ENCODE measurements at regions not wholly inside any gene's neighbourhood (a gene's known extent, or its start where the extent isn't known, plus 50 kb on each side); places are given as distances from the start of the nearest gene placed in this dataset.

DNA sequence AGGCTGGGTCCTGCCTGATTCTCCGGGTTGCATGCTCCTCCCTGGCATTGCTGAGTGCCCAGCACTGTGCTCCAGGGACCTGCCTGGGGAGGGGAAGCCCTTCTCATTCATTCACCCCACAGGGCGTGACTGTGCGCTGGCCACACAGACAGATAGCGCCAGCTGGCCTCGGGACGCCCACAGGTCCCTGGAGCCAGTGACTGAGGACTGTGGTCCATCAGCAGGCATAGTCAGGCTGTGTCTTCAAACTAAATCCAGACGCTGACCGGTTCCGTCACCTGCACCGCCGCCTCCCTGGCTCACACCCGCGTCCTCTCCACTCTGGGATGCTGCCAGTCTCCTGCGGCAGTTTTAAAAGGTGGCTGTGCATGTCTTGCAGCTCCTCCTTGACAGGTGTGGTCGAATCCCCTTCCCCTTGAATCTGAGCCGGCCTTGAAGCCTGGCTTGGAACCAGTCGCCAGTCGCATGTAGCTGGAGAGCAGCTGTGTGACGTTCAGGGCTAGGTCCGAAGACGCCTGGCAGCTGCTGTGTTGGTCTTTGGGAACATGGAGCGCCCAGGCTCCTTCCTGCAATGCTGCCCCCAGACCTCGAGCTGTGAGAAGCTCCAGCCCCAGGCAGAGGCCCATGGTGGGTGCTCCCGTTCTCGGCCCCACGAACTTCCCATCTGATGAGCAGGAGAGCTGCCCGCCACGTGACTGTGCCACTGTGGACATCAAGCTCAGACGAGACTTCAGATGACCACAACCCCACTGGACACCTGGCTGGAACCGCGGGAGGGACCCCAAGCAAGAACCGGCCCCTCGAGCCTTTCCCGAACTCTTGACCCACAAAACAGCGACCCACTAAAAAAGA, 94.1 kb downstream of the ADRA2C start:
- no peak for DNase-seq (ENCODE audit: low read depth)
- no peak overlapping the region for H3K4me3 ChIP-seq (replicated peaks; ENCODE audit: low read depth, low read length)
- TF ChIP-seq, protein P1, sequence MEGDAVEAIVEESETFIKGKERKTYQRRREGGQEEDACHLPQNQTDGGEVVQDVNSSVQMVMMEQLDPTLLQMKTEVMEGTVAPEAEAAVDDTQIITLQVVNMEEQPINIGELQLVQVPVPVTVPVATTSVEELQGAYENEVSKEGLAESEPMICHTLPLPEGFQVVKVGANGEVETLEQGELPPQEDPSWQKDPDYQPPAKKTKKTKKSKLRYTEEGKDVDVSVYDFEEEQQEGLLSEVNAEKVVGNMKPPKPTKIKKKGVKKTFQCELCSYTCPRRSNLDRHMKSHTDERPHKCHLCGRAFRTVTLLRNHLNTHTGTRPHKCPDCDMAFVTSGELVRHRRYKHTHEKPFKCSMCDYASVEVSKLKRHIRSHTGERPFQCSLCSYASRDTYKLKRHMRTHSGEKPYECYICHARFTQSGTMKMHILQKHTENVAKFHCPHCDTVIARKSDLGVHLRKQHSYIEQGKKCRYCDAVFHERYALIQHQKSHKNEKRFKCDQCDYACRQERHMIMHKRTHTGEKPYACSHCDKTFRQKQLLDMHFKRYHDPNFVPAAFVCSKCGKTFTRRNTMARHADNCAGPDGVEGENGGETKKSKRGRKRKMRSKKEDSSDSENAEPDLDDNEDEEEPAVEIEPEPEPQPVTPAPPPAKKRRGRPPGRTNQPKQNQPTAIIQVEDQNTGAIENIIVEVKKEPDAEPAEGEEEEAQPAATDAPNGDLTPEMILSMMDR (IDR thresholded peaks at IDR 0.05; ENCODE audit: low read length, missing control alignments) = no peak

GRCh38 chr4:3860913-3861636, 94.9 kb downstream of the ADRA2C start:
- H3K4me3 ChIP-seq (replicated peaks; ENCODE audit: low read depth, low read length) = no peak overlapping the region
- DNase-seq (ENCODE audit: low read depth) = no peak
- TF ChIP-seq, protein P1 (IDR thresholded peaks at IDR 0.05; ENCODE audit: low read length, missing control alignments) = no peak

GRCh38 chr4:3861720-3862639, 95.8 kb downstream of the ADRA2C start:
- TF ChIP-seq, protein P1 (IDR thresholded peaks at IDR 0.05; ENCODE audit: low read length, missing control alignments) = no peak
- H3K4me3 ChIP-seq (replicated peaks; ENCODE audit: low read depth, low read length) = no peak overlapping the region
- DNase-seq (ENCODE audit: low read depth) = no peak

GRCh38 chr4:3862640-3863420, 96.6 kb downstream of the ADRA2C start:
- H3K4me3 ChIP-seq (replicated peaks; ENCODE audit: low read depth, low read length) = no peak overlapping the region
- DNase-seq (ENCODE audit: low read depth) = no peak
- TF ChIP-seq, protein P1 (IDR thresholded peaks at IDR 0.05; ENCODE audit: low read length, missing control alignments) = no peak

- no peak for DNase-seq (ENCODE audit: low read depth)
- no peak overlapping the region for H3K4me3 ChIP-seq (replicated peaks; ENCODE audit: low read depth, low read length)
- TF ChIP-seq, protein P1 (IDR thresholded peaks at IDR 0.05; ENCODE audit: low read length, missing control alignments) = no peak
These were observed 97.9 kb downstream of the ADRA2C start for GRCh38 chr4:3863841-3864741.
